ENCODE measurements at regions not wholly inside any gene's neighbourhood (a gene's known extent, or its start where the extent isn't known, plus 50 kb on each side); places are given as distances from the start of the nearest gene placed in this dataset.

- TF ChIP-seq POLR2A (IDR thresholded peaks at IDR 0.05; ENCODE audit: low read length) (no peak), GATA1 (IDR thresholded peaks at IDR 0.05; ENCODE audit: low read depth, low read length) (no peak)
Measured at GRCh38 chr5:92581249-92581648, 999.8 kb downstream of the NR2F1-AS1 start.
